MCF 10A (cell line): ENCODE measurements at regions not wholly inside any gene's neighbourhood (a gene's known extent, or its start where the extent isn't known, plus 50 kb on each side); places are given as distances from the start of the nearest gene placed in this dataset.

Experiments
- BruUV-seq: library from RNA; stranded (reverse); fragments of 400-500 nt; replicated peaks from 2 replicates; lab custom pipeline; 2021; lab: Mats Ljungman, UMichigan
- CTCF ChIA-PET: fragments of 300-600 bp; sonication (Branson Sonifier 250); formaldehyde crosslinking; extraction: SDS; loops from one replicate; lab custom pipeline; 2021; ENCODE audit warnings: antibody characterized with exemption, inconsistent platforms; lab: Yijun Ruan, JAX
- POLR2A ChIA-PET: fragments of 300-600, 350-650 bp; sonication (Branson Sonifier 250); formaldehyde crosslinking; extraction: SDS; loops from one replicate; lab custom pipeline; 2020; ENCODE audit warnings: antibody characterized with exemption, inconsistent platforms; lab: Yijun Ruan, JAX
- DNase-seq: peaks from one replicate; pipeline ENCODE4 v3.0.0-alpha.2; 2018; ENCODE audit not compliant: unreplicated experiment
- H3K27ac Mint-ChIP-seq: one replicate; pipeline ENCODE4 v1.8.0; 2022; ENCODE audit warnings: mild to moderate bottlenecking, low read depth, mixed read lengths; ENCODE audit not compliant: unreplicated experiment
- H3K27me3 Mint-ChIP-seq: one replicate; pipeline ENCODE4 v1.8.0; 2022; ENCODE audit warnings: mixed read lengths; ENCODE audit not compliant: insufficient read depth, unreplicated experiment
- H3K36me3 Mint-ChIP-seq: one replicate; pipeline ENCODE4 v1.8.0; 2022; ENCODE audit warnings: mild to moderate bottlenecking, moderate library complexity, mixed read lengths; ENCODE audit not compliant: insufficient read depth, unreplicated experiment
- H3K4me1 Mint-ChIP-seq: one replicate; pipeline ENCODE4 v1.8.0; 2022; ENCODE audit warnings: mixed read lengths; ENCODE audit not compliant: insufficient read depth, unreplicated experiment
- H3K4me3 Mint-ChIP-seq: one replicate; pipeline ENCODE4 v1.8.0; 2022; ENCODE audit warnings: mild to moderate bottlenecking, moderate library complexity, mixed read lengths; ENCODE audit not compliant: unreplicated experiment
- H3K9me3 Mint-ChIP-seq: one replicate; pipeline ENCODE4 v1.8.0; 2022; ENCODE audit warnings: mixed read lengths; ENCODE audit not compliant: unreplicated experiment
- intact Hi-C: fragments of 100-400 bp; cut with micrococcal nuclease; formaldehyde crosslinking; loops from 2 replicates; pipeline ENCODE4 v1.14.1; 2022
- TF ChIP-seq, protein P1 (sequence below): fragments of 200-600 bp; IDR thresholded peaks from one replicate; pipeline ENCODE4 v1.8.0; 2022; ENCODE audit warnings: antibody characterized with exemption, mild to moderate bottlenecking; ENCODE audit not compliant: unreplicated experiment

DNA sequence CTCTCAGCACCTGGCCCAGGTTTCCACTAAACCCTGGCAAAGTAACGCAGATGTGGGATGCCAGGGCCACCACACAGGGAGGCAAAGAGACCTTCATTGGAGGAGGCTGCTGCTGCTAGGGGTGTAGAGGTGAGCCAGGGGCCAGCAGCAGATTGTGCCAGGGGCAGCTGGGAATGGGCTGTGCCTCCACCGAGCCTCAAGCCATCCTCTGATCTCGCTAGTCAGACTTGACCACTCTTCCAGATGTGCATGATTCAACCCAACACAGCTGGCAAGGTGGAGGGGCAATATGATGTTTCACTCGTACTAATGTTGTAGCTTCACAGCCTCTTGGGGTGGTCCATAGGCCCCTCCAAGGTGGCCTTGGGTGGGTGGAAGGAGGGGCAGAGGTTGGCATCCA lies 73.0 kb upstream of the MRPS6 start:
- no peaks in the 10 kb centered on the region for H3K27me3 Mint-ChIP-seq
- no peak overlapping the region for H3K27ac Mint-ChIP-seq
- intact Hi-C loops: no loop called here
- BruUV-seq: no TSS peak
- CTCF ChIA-PET: interaction anchor here (0.6 kb wide), 1 partner anchor 611 kb away, joined by 3 read pairs; no protein-coding TSS in a partner anchor
- no peaks in the 10 kb centered on the region for H3K36me3 Mint-ChIP-seq
- no peaks in the 10 kb centered on the region for H3K4me1 Mint-ChIP-seq
- no peak for DNase-seq
- TF ChIP-seq, protein P1, sequence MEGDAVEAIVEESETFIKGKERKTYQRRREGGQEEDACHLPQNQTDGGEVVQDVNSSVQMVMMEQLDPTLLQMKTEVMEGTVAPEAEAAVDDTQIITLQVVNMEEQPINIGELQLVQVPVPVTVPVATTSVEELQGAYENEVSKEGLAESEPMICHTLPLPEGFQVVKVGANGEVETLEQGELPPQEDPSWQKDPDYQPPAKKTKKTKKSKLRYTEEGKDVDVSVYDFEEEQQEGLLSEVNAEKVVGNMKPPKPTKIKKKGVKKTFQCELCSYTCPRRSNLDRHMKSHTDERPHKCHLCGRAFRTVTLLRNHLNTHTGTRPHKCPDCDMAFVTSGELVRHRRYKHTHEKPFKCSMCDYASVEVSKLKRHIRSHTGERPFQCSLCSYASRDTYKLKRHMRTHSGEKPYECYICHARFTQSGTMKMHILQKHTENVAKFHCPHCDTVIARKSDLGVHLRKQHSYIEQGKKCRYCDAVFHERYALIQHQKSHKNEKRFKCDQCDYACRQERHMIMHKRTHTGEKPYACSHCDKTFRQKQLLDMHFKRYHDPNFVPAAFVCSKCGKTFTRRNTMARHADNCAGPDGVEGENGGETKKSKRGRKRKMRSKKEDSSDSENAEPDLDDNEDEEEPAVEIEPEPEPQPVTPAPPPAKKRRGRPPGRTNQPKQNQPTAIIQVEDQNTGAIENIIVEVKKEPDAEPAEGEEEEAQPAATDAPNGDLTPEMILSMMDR: no peak
- H3K4me3 Mint-ChIP-seq: no peak overlapping the region
- no peaks in the 10 kb centered on the region for H3K9me3 Mint-ChIP-seq
- POLR2A ChIA-PET: no interaction called here

DNA sequence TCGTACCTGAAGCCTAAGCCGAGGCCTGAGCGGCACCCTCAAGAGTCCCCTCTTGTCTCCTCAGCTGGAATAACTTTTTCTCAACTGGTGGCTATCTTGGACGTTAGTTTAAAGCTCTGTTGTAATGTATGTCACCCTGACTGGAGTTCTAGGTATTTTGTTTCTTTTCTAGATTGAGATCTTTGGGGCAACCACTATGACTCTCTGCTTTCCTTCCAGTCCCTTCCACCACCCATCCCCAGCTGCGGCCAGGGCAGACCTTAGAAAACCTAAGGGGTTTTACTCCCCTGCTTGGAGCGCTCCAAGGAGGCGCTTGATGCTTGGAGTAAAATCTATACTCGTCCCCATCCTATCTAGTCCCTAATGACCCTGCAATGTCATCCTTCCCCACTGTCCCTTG lies 74.6 kb upstream of the MRPS6 start:
- no peaks in the 10 kb centered on the region for H3K9me3 Mint-ChIP-seq
- no peaks in the 10 kb centered on the region for H3K36me3 Mint-ChIP-seq

DNA sequence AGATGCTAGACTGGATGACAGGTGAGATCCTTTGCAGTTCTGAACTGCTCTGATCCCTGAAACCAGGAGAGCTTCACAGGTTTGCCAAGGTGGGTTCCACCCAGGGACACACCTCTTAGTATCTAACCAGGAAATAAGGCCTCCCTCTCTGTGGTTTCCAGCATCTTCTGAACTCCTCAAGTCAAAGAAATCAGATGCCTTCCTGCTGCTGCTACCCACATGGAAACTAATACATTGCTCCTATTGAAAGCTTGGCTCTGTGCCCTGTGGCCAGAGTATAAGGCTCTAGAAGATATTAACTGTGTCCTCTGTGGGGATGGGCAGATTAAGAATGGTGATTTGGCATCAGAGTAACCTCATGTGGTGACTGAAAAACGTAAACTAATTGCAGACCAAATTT lies 75.0 kb upstream of the MRPS6 start:
- no peaks in the 10 kb centered on the region for H3K36me3 Mint-ChIP-seq
- TF ChIP-seq, protein P1: no peak
- no peak overlapping the region for H3K27ac Mint-ChIP-seq
- BruUV-seq: no TSS peak
- no peak overlapping the region for H3K4me3 Mint-ChIP-seq
- no peaks in the 10 kb centered on the region for H3K4me1 Mint-ChIP-seq
- H3K9me3 Mint-ChIP-seq: no peaks in the 10 kb centered on the region
- POLR2A ChIA-PET: no interaction called here
- CTCF ChIA-PET: interaction anchor here (0.6 to 2.2 kb wide), 2 partner anchors 23 to 74 kb away, joined by 3 to 6 read pairs; no protein-coding TSS in a partner anchor
- no peaks in the 10 kb centered on the region for H3K27me3 Mint-ChIP-seq
- intact Hi-C loops: no loop called here
- DNase-seq: no peak

More for the DNA sequence above, 74.6 kb upstream of the MRPS6 start:
- DNase-seq: no peak
- ChIA-PET CTCF (interaction anchor here (2.2 kb wide), 1 partner anchor 75 kb away, joined by 6 read pairs; no protein-coding TSS in a partner anchor), POLR2A (no interaction called here)
- Mint-ChIP-seq H3K27me3 (no peaks in the 10 kb centered on the region), H3K4me1 (no peaks in the 10 kb centered on the region), H3K4me3 (no peak overlapping the region), H3K27ac (no peak overlapping the region)
- no TSS peak for BruUV-seq
- intact Hi-C loops: no loop called here
- TF ChIP-seq, protein P1: no peak

DNA sequence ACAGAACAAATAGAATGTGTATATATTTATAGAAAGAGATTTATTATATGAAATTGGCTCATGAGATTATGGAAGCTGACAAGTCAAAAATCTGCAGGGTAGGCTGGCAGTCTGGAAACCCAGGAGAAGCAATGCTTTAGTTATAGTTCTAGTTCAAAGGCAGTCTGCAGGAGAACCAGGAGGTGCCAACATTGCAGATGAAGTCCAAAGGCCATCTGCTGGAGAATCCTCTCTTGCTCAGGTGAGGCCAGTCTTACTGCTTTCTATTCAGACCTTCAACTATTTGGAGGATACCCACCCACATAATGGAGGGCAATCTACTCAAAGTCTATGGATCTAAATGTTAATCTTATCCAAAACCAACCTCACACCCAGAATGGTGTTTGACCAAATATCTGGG lies 75.9 kb upstream of the MRPS6 start:
- no peaks in the 10 kb centered on the region for H3K4me1 Mint-ChIP-seq
- TF ChIP-seq, protein P1: no peak
- DNase-seq: no peak
- H3K27me3 Mint-ChIP-seq: no peaks in the 10 kb centered on the region
- H3K36me3 Mint-ChIP-seq: no peaks in the 10 kb centered on the region
- ChIA-PET CTCF (interaction anchor here (2.2 kb wide), 1 partner anchor 73 kb away, joined by 6 read pairs; no protein-coding TSS in a partner anchor), POLR2A (no interaction called here)
- H3K9me3 Mint-ChIP-seq: no peaks in the 10 kb centered on the region
- no peak overlapping the region for H3K4me3 Mint-ChIP-seq
- no TSS peak for BruUV-seq
- H3K27ac Mint-ChIP-seq: no peak overlapping the region
- intact Hi-C loops: no loop called here
